ENCODE measurements at regions not wholly inside any gene's neighbourhood (a gene's known extent, or its start where the extent isn't known, plus 50 kb on each side); places are given as distances from the start of the nearest gene placed in this dataset.
A peak's percentile ranks its signal among the peaks of the same experiment; 100 is the strongest.
"Not testable (repeated sequence)": the region's sequence is repeated elsewhere in the genome, so short reads cannot be mapped to it uniquely, and the experiment has no call there.

DNA sequence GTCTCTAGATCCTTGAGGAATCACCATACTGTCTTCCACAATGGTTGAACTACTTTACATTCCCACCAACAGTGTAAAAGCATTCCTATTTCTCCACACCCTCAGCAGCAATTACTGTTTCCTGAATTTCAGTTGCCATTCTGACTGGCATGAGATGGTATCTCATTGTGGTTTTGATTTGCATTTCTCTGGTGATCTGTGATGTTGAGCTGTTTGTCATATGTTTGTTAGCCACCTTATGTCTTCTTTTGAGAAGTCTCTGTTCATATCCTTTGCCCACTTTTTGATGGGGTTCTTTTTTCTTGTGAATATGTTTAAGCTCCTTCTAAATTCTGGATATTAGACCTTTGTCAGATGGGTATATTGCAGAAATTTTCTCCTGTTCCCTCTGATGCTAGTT, 356.0 kb downstream of the IGSF11 start:
- not testable (repeated sequence) for H4K5ac ChIP-seq (ENCODE audit: low read length); H3K79me2 ChIP-seq (ENCODE audit: control insufficient read depth, insufficient read depth, low read length); H2BK15ac ChIP-seq (replicated peaks; ENCODE audit: low read depth); H3K27me3 ChIP-seq (ENCODE audit: insufficient read depth, low read length, poor library complexity); H3K56ac ChIP-seq (ENCODE audit: low read length); H3K23ac ChIP-seq (ENCODE audit: low read length); H3K18ac ChIP-seq (ENCODE audit: low read length); H3K4me1 ChIP-seq (ENCODE audit: control insufficient read depth, low read depth, low read length); H3K79me1 ChIP-seq (ENCODE audit: low read length); H2AK5ac ChIP-seq (ENCODE audit: low read length); H4K8ac ChIP-seq (ENCODE audit: low read depth, low read length); H3K9ac ChIP-seq (ENCODE audit: low read length); H3K4me2 ChIP-seq (ENCODE audit: low read length); H3K4me3 ChIP-seq (ENCODE audit: low read length); DNase-seq; H3K4ac ChIP-seq (ENCODE audit: low read depth, low read length); H2BK5ac ChIP-seq (ENCODE audit: low read length); H2BK120ac ChIP-seq (ENCODE audit: low read depth, low read length); H3K27ac ChIP-seq (ENCODE audit: low read depth, low read length); H3K36me3 ChIP-seq (ENCODE audit: control insufficient read depth, insufficient read depth, low read length)

DNA sequence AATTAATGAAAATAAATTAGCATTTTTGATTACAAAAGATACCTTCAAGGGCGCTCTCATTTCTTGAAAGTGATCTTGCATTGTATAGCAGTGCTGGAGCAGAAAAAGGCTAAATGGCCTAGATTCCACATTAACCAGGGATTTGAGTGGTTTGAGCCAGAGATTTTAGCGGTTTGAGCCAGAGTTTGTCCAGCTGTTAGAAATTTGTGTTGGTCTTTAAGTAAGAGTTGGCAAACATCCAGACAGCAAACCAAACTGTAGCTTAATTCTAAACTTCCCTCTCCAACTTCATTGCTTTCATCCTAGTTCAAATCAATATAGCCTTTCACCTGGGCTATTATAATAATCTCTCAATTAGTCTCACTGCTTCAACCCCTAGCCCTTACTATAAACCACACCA, 351.7 kb downstream of the IGSF11 start:
- Histone ChIP-seq H3K4ac (ENCODE audit: low read depth, low read length) (no peak overlapping the region), H3K56ac (ENCODE audit: low read length) (no peak overlapping the region), H4K5ac (ENCODE audit: low read length) (no peak overlapping the region), H3K79me1 (ENCODE audit: low read length) (no peaks in the 10 kb centered on the region), H3K9ac (ENCODE audit: low read length) (no peak overlapping the region), H3K4me1 (ENCODE audit: control insufficient read depth, low read depth, low read length) (no peaks in the 10 kb centered on the region), H3K23ac (ENCODE audit: low read length) (no peak overlapping the region), H2AK5ac (ENCODE audit: low read length) (no peak overlapping the region), H2BK120ac (ENCODE audit: low read depth, low read length) (no peak overlapping the region), H2BK15ac (replicated peaks; ENCODE audit: low read depth) (no peak overlapping the region), H2BK5ac (ENCODE audit: low read length) (no peak overlapping the region), H3K18ac (ENCODE audit: low read length) (no peak overlapping the region), H3K4me2 (ENCODE audit: low read length) (no peak overlapping the region), H3K4me3 (ENCODE audit: low read length) (no peak overlapping the region), H3K27me3 (ENCODE audit: insufficient read depth, low read length, poor library complexity) (no peaks in the 10 kb centered on the region), H3K36me3 (ENCODE audit: control insufficient read depth, insufficient read depth, low read length) (no peaks in the 10 kb centered on the region), H3K79me2 (ENCODE audit: control insufficient read depth, insufficient read depth, low read length) (no peaks in the 10 kb centered on the region), H4K8ac (ENCODE audit: low read depth, low read length) (no peak overlapping the region), H3K27ac (ENCODE audit: low read depth, low read length) (no peak overlapping the region)
- no CpG with 5 or more reads among the region's 2 CpGs for WGBS (ENCODE audit: extremely low coverage, insufficient coverage, low lambda C conversion rate)
- no peak for DNase-seq

DNA sequence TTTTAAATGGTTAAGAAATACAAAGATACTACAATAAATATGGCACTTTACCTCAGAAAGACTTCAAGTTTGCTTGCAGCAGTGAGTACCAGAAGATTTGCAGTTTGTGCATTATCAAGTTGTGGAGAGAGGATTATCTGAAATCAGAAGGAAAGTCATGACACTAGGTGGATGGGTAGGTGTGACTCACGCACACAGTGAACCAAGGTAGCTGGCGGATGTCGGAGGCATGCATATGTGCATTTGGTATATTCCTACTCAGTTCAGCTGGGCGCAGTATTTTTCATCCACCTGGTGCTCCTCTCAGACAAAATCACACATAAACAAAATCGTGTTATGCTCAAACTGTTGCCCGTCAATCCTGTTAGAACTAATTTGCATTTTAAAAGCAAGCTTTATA, 351.0 kb downstream of the IGSF11 start:
- WGBS (ENCODE audit: extremely low coverage, insufficient coverage, low lambda C conversion rate) = no CpG with 5 or more reads among the region's 6 CpGs

DNA sequence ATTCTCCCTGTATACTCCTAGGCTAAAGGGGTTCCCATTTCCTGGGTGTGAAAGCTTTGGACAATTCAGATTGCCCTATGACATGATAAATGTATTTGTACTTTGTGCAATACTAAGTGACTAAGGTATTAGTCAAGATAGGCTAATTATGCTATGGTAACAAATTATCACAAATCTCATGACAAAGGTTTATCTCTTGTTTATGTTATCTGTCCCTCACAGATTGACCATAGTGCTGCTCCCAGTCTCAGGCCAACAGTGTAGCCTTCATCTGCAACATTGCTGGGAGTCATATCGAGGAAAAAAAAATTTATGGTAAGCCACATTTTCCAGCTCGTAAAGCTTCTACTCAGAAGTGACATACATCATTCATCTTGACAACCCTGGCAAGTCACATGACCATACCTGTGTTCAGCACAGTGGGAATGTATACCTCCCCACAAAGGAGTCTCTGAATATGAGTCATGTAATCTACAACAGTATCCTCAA, 346.2 kb downstream of the IGSF11 start:
- H3K4me3 ChIP-seq (ENCODE audit: low read length) = no peak overlapping the region
- H3K4me2 ChIP-seq (ENCODE audit: low read length) = no peak overlapping the region
- H3K79me1 ChIP-seq (ENCODE audit: low read length) = no peaks in the 10 kb centered on the region
- H3K18ac ChIP-seq (ENCODE audit: low read length) = no peak overlapping the region
- DNase-seq = peak; percentile 23
- no peak overlapping the region for H3K9ac ChIP-seq (ENCODE audit: low read length)
- no peaks in the 10 kb centered on the region for H3K27me3 ChIP-seq (ENCODE audit: insufficient read depth, low read length, poor library complexity)
- no peak overlapping the region for H3K4ac ChIP-seq (ENCODE audit: low read depth, low read length)
- H3K56ac ChIP-seq (ENCODE audit: low read length) = no peak overlapping the region
- H2BK5ac ChIP-seq (ENCODE audit: low read length) = no peak overlapping the region
- no peak overlapping the region for H2BK120ac ChIP-seq (ENCODE audit: low read depth, low read length)
- H3K36me3 ChIP-seq (ENCODE audit: control insufficient read depth, insufficient read depth, low read length) = no peaks in the 10 kb centered on the region
- no peaks in the 10 kb centered on the region for H3K79me2 ChIP-seq (ENCODE audit: control insufficient read depth, insufficient read depth, low read length)
- no peak overlapping the region for H2BK15ac ChIP-seq (replicated peaks; ENCODE audit: low read depth)
- no peak overlapping the region for H3K23ac ChIP-seq (ENCODE audit: low read length)
- no peak overlapping the region for H2AK5ac ChIP-seq (ENCODE audit: low read length)
- no peak overlapping the region for H3K27ac ChIP-seq (ENCODE audit: low read depth, low read length)
- H4K8ac ChIP-seq (ENCODE audit: low read depth, low read length) = no peak overlapping the region
- H4K5ac ChIP-seq (ENCODE audit: low read length) = no peak overlapping the region
- no CpG with 5 or more reads among the region's 2 CpGs for WGBS (ENCODE audit: extremely low coverage, insufficient coverage, low lambda C conversion rate)
- H3K4me1 ChIP-seq (ENCODE audit: control insufficient read depth, low read depth, low read length) = no peaks in the 10 kb centered on the region

More for the DNA sequence above, 351.0 kb downstream of the IGSF11 start:
- Histone ChIP-seq H3K4me2 (ENCODE audit: low read length) (no peak overlapping the region), H2BK5ac (ENCODE audit: low read length) (no peak overlapping the region), H3K79me2 (ENCODE audit: control insufficient read depth, insufficient read depth, low read length) (no peaks in the 10 kb centered on the region), H3K56ac (ENCODE audit: low read length) (no peak overlapping the region), H4K8ac (ENCODE audit: low read depth, low read length) (no peak overlapping the region), H2BK15ac (replicated peaks; ENCODE audit: low read depth) (no peak overlapping the region), H3K18ac (ENCODE audit: low read length) (no peak overlapping the region), H3K27ac (ENCODE audit: low read depth, low read length) (no peak overlapping the region), H2AK5ac (ENCODE audit: low read length) (no peak overlapping the region), H3K79me1 (ENCODE audit: low read length) (no peaks in the 10 kb centered on the region), H3K4me3 (ENCODE audit: low read length) (no peak overlapping the region), H3K4ac (ENCODE audit: low read depth, low read length) (no peak overlapping the region), H3K9ac (ENCODE audit: low read length) (no peak overlapping the region), H3K36me3 (ENCODE audit: control insufficient read depth, insufficient read depth, low read length) (no peaks in the 10 kb centered on the region), H3K23ac (ENCODE audit: low read length) (no peak overlapping the region), H4K5ac (ENCODE audit: low read length) (no peak overlapping the region), H3K27me3 (ENCODE audit: insufficient read depth, low read length, poor library complexity) (no peaks in the 10 kb centered on the region), H2BK120ac (ENCODE audit: low read depth, low read length) (no peak overlapping the region), H3K4me1 (ENCODE audit: control insufficient read depth, low read depth, low read length) (no peaks in the 10 kb centered on the region)
- DNase-seq = no peak

DNA sequence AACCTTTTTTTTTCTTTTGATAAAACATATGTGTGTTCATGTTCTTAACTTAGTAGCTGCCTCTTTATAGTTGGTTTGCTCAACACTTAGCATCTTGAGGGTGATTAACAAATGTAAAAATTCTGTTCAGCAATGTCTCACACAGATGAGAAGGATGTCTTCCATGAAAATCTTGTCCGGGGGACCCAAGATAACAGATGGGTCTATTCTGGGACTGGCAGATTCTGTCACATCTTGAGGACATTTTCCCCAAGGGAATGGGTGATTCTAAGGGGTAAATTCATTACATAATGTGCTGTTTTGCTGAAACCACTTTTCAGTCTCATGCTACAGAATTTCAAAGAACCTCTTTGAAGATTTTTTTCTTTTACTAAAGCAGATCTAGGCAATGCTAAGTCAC, 342.2 kb downstream of the IGSF11 start:
- Histone ChIP-seq H2BK15ac (replicated peaks; ENCODE audit: low read depth) (no peak overlapping the region), H4K5ac (ENCODE audit: low read length) (no peak overlapping the region), H3K27me3 (ENCODE audit: insufficient read depth, low read length, poor library complexity) (no peaks in the 10 kb centered on the region), H2AK5ac (ENCODE audit: low read length) (no peak overlapping the region), H4K8ac (ENCODE audit: low read depth, low read length) (no peak overlapping the region), H3K56ac (ENCODE audit: low read length) (no peak overlapping the region), H2BK5ac (ENCODE audit: low read length) (no peak overlapping the region), H3K4me1 (ENCODE audit: control insufficient read depth, low read depth, low read length) (no peaks in the 10 kb centered on the region), H2BK120ac (ENCODE audit: low read depth, low read length) (no peak overlapping the region), H3K36me3 (ENCODE audit: control insufficient read depth, insufficient read depth, low read length) (no peaks in the 10 kb centered on the region), H3K27ac (ENCODE audit: low read depth, low read length) (no peak overlapping the region), H3K4ac (ENCODE audit: low read depth, low read length) (no peak overlapping the region), H3K4me3 (ENCODE audit: low read length) (no peak overlapping the region), H3K79me1 (ENCODE audit: low read length) (no peaks in the 10 kb centered on the region), H3K18ac (ENCODE audit: low read length) (no peak overlapping the region), H3K4me2 (ENCODE audit: low read length) (no peak overlapping the region), H3K9ac (ENCODE audit: low read length) (no peak overlapping the region), H3K23ac (ENCODE audit: low read length) (no peak overlapping the region), H3K79me2 (ENCODE audit: control insufficient read depth, insufficient read depth, low read length) (no peaks in the 10 kb centered on the region)
- WGBS (ENCODE audit: extremely low coverage, insufficient coverage, low lambda C conversion rate) = no CpG with 5 or more reads among the region's 1 CpG
- no peak for DNase-seq

DNA sequence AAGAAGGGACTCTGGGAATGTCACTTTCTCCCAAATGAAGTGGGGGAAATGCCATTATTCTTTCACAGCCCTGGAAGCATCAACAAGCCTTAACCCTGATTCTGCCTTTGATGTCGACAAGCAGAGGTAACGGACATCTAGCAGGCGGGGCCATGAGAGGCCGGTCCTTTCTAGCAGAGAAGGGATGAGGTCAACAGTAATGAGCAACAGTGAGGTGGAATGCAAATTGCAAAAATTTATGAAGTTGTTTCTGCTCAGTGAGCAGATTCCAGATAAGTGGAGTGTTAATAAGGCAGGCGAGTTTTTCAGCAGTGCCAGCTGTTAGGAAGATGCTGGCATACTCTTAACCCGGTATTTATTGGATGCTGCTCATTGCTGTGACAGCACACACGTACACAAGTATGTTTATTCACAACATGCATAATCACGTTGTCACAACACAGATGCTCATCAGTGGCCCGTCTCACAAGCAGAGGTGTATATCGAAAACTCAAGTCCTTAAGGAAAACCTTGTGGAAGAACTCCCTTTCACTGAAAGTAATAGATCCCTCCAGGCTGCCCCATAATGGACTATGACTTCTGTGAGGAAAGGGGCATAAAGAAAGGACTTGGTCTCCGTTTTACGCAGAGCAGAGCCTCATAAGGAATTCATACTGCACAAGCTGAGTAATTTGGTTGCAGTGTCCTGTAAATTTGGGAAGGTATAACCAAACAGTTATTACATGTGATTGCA, 329.0 kb downstream of the IGSF11 start:
- Histone ChIP-seq H3K23ac (ENCODE audit: low read length) (no peak overlapping the region), H3K18ac (ENCODE audit: low read length) (no peak overlapping the region), H2BK120ac (ENCODE audit: low read depth, low read length) (no peak overlapping the region), H2BK15ac (replicated peaks; ENCODE audit: low read depth) (no peak overlapping the region), H3K56ac (ENCODE audit: low read length) (no peak overlapping the region), H3K4me3 (ENCODE audit: low read length) (no peak overlapping the region), H2AK5ac (ENCODE audit: low read length) (no peak overlapping the region), H4K5ac (ENCODE audit: low read length) (no peak overlapping the region), H3K4ac (ENCODE audit: low read depth, low read length) (no peak overlapping the region), H3K27ac (ENCODE audit: low read depth, low read length) (no peak overlapping the region), H4K8ac (ENCODE audit: low read depth, low read length) (no peak overlapping the region), H3K79me2 (ENCODE audit: control insufficient read depth, insufficient read depth, low read length) (no peaks in the 10 kb centered on the region), H3K4me2 (ENCODE audit: low read length) (no peak overlapping the region), H3K27me3 (ENCODE audit: insufficient read depth, low read length, poor library complexity) (no peaks in the 10 kb centered on the region), H2BK5ac (ENCODE audit: low read length) (no peak overlapping the region), H3K9ac (ENCODE audit: low read length) (no peak overlapping the region), H3K4me1 (ENCODE audit: control insufficient read depth, low read depth, low read length) (no peaks in the 10 kb centered on the region), H3K36me3 (ENCODE audit: control insufficient read depth, insufficient read depth, low read length) (no peaks in the 10 kb centered on the region), H3K79me1 (ENCODE audit: low read length) (no peaks in the 10 kb centered on the region)
- no peak for DNase-seq
- WGBS (ENCODE audit: extremely low coverage, insufficient coverage, low lambda C conversion rate) = no CpG with 5 or more reads among the region's 12 CpGs

Measured in mesendoderm (in vitro differentiated cells).